ENCODE measurements at regions not wholly inside any gene's neighbourhood (a gene's known extent, or its start where the extent isn't known, plus 50 kb on each side); places are given as distances from the start of the nearest gene placed in this dataset.

DNA sequence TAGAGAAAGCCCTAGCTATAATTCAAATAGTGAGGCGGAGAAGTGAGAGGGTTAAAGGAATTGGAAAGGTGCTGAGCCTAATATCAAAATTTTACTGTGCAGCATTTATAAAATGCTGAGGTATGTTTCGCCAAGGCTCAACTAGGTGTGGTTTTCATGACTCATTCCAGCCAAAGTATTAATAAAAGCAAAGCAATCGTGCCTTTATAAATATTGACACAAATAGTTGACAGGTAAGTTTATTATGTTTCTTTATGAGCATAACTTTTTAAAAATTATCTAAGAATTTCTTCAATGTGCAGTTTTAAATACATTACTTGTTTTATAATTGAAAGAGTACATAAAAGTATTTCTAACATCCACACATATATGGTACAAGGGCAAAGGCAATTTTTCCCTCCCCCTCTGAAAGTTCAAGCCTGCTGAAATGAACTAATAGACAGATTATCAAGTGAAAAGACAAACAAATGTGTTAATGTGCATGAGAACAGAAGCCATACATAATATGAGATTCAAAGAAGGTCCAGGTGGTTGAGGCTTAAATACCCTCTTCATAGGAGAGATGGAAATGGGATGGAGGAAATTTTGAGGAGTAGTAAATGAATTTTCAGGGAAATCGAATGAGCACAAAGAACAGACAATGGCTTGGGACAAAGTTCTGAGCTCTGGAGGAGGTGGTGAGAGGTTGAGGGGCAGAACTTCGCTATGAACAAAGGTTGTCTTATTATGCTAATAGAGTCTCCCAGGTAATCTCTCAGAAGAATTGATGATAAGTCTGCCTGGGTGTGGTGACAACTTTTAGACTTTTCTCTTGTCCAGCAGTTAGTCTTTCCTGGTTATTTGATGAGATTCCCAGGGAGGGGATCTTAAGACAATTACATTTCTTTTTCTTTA is 326.5 kb downstream of the BUD13 start:
- peaks cover 35% of the 10 kb centered on the region for H3K9me3 Mint-ChIP-seq

DNA sequence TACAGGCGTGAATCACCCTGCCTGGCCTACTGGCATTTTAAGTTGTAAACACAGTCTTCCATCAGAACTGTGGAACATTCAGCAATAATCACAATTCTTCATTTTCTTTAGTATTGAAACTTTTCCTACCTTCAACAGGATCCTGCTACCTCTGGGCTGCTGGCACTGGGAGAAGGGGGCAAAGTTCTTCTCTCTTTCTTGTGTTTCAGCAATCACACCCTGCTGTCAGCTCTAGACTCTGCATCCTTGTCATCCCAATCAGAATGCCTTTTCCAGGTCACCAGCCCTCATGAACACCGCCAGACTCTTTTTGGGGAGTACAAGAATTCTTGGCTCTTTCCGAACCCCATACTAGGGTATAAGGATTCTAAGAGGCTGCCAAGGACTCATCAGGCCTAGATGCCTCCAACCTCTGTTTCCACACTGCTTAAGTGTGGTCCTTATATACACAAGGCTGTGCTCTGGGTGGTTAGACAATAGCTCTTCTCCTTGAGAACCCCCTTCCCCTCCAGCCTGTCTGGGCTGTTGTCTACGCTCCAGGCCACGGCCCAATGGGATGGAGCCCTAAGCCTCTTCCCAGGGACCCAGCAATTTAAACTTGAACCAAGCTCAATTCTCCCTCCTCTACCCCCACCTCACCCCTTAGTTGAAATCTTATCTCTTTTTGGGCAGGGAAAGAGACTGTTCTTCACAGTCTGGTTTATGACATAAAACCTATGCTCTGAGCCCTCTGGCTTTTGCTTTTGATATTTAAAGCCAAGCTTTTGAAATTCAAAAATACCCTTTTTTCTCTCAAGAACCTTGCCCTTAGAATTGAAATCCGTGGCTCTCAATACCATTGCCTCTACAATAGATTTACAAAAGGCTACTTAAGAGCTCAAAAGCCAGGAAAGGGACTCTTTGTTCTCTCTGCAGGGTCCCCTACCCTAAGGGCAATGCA is 327.4 kb downstream of the BUD13 start:
- Mint-ChIP-seq H3K36me3 (peaks cover 10% of the 10 kb centered on the region), H3K4me3 (peak overlapping the region; percentile 6), H3K4me1 (peaks cover 22% of the 10 kb centered on the region), H3K9me3 (peaks cover 36% of the 10 kb centered on the region), H3K27me3 (ENCODE audit: insufficient read depth, low read depth) (peaks cover 20% of the 10 kb centered on the region), H3K27ac (peak overlapping the region; percentile 94)
- peaks cover 17% of the 10 kb centered on the region for H3K4me1 ChIP-seq
- no peaks in the 10 kb centered on the region for H3K9me3 ChIP-seq (ENCODE audit: low read depth)
- H4K20me1 ChIP-seq (ENCODE audit: low read depth): peaks cover 3% of the 10 kb centered on the region
- H2AFZ ChIP-seq (replicated peaks): no peak overlapping the region
- peak; percentile 61 for DNase-seq (ENCODE audit: low spot score)
- H3F3A ChIP-seq (ENCODE audit: low read depth): peaks cover 18% of the 10 kb centered on the region
- H3K4me3 ChIP-seq: no peak overlapping the region
- H3K27me3 ChIP-seq: no peaks in the 10 kb centered on the region
- H3K79me2 ChIP-seq (ENCODE audit: low read depth): no peaks in the 10 kb centered on the region
- H3K36me3 ChIP-seq: no peaks in the 10 kb centered on the region
- TF ChIP-seq EZH2phosphoT487 (IDR thresholded peaks at IDR 0.05): no peak
- TF ChIP-seq, protein P1, sequence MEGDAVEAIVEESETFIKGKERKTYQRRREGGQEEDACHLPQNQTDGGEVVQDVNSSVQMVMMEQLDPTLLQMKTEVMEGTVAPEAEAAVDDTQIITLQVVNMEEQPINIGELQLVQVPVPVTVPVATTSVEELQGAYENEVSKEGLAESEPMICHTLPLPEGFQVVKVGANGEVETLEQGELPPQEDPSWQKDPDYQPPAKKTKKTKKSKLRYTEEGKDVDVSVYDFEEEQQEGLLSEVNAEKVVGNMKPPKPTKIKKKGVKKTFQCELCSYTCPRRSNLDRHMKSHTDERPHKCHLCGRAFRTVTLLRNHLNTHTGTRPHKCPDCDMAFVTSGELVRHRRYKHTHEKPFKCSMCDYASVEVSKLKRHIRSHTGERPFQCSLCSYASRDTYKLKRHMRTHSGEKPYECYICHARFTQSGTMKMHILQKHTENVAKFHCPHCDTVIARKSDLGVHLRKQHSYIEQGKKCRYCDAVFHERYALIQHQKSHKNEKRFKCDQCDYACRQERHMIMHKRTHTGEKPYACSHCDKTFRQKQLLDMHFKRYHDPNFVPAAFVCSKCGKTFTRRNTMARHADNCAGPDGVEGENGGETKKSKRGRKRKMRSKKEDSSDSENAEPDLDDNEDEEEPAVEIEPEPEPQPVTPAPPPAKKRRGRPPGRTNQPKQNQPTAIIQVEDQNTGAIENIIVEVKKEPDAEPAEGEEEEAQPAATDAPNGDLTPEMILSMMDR (IDR thresholded peaks at IDR 0.05): no peak
- no peak for TF ChIP-seq EZH2 (IDR thresholded peaks at IDR 0.05)
- H3K27ac ChIP-seq: no peak overlapping the region
- peak overlapping the region; percentile 57 for H3K4me2 ChIP-seq
- H3K9ac ChIP-seq: no peak overlapping the region

More for the DNA sequence above, 326.5 kb downstream of the BUD13 start:
- Histone ChIP-seq H3K27me3 (no peaks in the 10 kb centered on the region), H3F3A (ENCODE audit: low read depth) (peaks cover 20% of the 10 kb centered on the region), H3K9ac (no peak overlapping the region), H3K9me3 (ENCODE audit: low read depth) (no peaks in the 10 kb centered on the region), H3K4me3 (no peak overlapping the region), H3K36me3 (no peaks in the 10 kb centered on the region), H3K4me2 (peak overlapping the region; percentile 57), H3K27ac (no peak overlapping the region), H4K20me1 (ENCODE audit: low read depth) (peaks cover 3% of the 10 kb centered on the region), H3K79me2 (ENCODE audit: low read depth) (no peaks in the 10 kb centered on the region), H3K4me1 (peaks cover 17% of the 10 kb centered on the region), H2AFZ (replicated peaks) (no peak overlapping the region)
- DNase-seq (ENCODE audit: low spot score): no peak
- Mint-ChIP-seq H3K4me1 (peaks cover 22% of the 10 kb centered on the region), H3K27me3 (ENCODE audit: insufficient read depth, low read depth) (peaks cover 23% of the 10 kb centered on the region), H3K4me3 (no peak overlapping the region), H3K36me3 (peaks cover 8% of the 10 kb centered on the region), H3K27ac (peak overlapping the region; percentile 94)
- TF ChIP-seq EZH2 (IDR thresholded peaks at IDR 0.05) (no peak), EZH2phosphoT487 (IDR thresholded peaks at IDR 0.05) (no peak)
- TF ChIP-seq, protein P1 (IDR thresholded peaks at IDR 0.05): no peak

DNA sequence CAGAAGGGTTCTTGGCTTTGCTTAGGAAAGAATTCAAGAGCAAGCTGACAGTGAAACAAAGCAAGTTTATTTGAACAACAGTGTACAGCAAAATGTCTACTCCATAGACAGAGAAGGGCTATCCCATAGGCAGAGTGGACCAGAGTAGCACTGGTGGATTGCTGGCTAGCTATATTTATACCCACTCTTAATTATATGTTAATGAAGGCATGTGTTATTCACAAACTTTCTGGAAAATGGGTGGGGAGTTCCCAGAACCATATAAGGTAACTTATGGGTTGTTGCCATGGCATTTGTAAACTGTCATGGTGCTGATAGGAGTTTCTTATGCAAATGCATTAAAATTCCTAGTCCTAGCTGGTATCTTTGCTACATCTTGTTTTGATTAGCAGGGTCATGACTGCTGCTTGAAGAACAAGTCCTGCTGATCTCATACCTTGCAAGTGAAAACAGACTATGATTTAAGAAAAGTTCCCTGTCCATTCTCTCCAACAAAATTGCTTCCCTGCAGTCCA is 330.5 kb downstream of the BUD13 start:
- H3K36me3 ChIP-seq: no peaks in the 10 kb centered on the region
- TF ChIP-seq EZH2 (IDR thresholded peaks at IDR 0.05): no peak
- no peak for TF ChIP-seq EZH2phosphoT487 (IDR thresholded peaks at IDR 0.05)
- TF ChIP-seq, protein P1 (IDR thresholded peaks at IDR 0.05): no peak
- peaks cover 3% of the 10 kb centered on the region for H4K20me1 ChIP-seq (ENCODE audit: low read depth)
- H3K9me3 ChIP-seq (ENCODE audit: low read depth): no peaks in the 10 kb centered on the region
- no peak overlapping the region for H3K4me2 ChIP-seq
- peaks cover 18% of the 10 kb centered on the region for H3F3A ChIP-seq (ENCODE audit: low read depth)
- no peaks in the 10 kb centered on the region for H3K27me3 ChIP-seq
- no peaks in the 10 kb centered on the region for H3K79me2 ChIP-seq (ENCODE audit: low read depth)
- peaks cover 22% of the 10 kb centered on the region for H3K4me1 Mint-ChIP-seq
- peaks cover 17% of the 10 kb centered on the region for H3K4me1 ChIP-seq
- no peak overlapping the region for H3K27ac ChIP-seq
- H3K36me3 Mint-ChIP-seq: peaks cover 11% of the 10 kb centered on the region
- no peak overlapping the region for H3K9ac ChIP-seq
- H3K27ac Mint-ChIP-seq: no peak overlapping the region
- peaks cover 35% of the 10 kb centered on the region for H3K9me3 Mint-ChIP-seq
- H3K27me3 Mint-ChIP-seq (ENCODE audit: insufficient read depth, low read depth): peaks cover 24% of the 10 kb centered on the region
- DNase-seq (ENCODE audit: low spot score): no peak
- H2AFZ ChIP-seq (replicated peaks): no peak overlapping the region
- no peak overlapping the region for H3K4me3 Mint-ChIP-seq
- H3K4me3 ChIP-seq: no peak overlapping the region
